ENCODE measurements at regions not wholly inside any gene's neighbourhood (a gene's known extent, or its start where the extent isn't known, plus 50 kb on each side); places are given as distances from the start of the nearest gene placed in this dataset.

GRCh38 chr2:77999376-77999775, 477.2 kb upstream of the LRRTM4 start:
- TF ChIP-seq CTCF (IDR thresholded peaks at IDR 0.05; ENCODE audit: low read depth, low read length, missing control alignments): no peak
- no peak for DNase-seq (ENCODE audit: extremely low read depth, low read depth)
- H3K4me3 ChIP-seq (replicated peaks; ENCODE audit: low read depth, low read length): no peak overlapping the region

GRCh38 chr2:78009289-78009688, 487.1 kb upstream of the LRRTM4 start:
- no peak for TF ChIP-seq CTCF (IDR thresholded peaks at IDR 0.05; ENCODE audit: low read depth, low read length, missing control alignments)
- H3K4me3 ChIP-seq (replicated peaks; ENCODE audit: low read depth, low read length): no peak overlapping the region
- no peak for DNase-seq (ENCODE audit: extremely low read depth, low read depth)

- DNase-seq (ENCODE audit: extremely low read depth, low read depth): no peak
- no peak for TF ChIP-seq CTCF (IDR thresholded peaks at IDR 0.05; ENCODE audit: low read depth, low read length, missing control alignments)
Measured at GRCh38 chr2:78011251-78011650, 489.1 kb upstream of the LRRTM4 start.

GRCh38 chr2:78020491-78020890, 498.3 kb upstream of the LRRTM4 start:
- no peak for DNase-seq (ENCODE audit: extremely low read depth, low read depth)
- no peak for TF ChIP-seq CTCF (IDR thresholded peaks at IDR 0.05; ENCODE audit: low read depth, low read length, missing control alignments)
- no peak overlapping the region for H3K4me3 ChIP-seq (replicated peaks; ENCODE audit: low read depth, low read length)

More at GRCh38 chr2:78011251-78011650, 489.1 kb upstream of the LRRTM4 start:
- H3K4me3 ChIP-seq (replicated peaks; ENCODE audit: low read depth, low read length): no peak overlapping the region

GRCh38 chr2:78023356-78023755, 501.2 kb upstream of the LRRTM4 start:
- DNase-seq (ENCODE audit: extremely low read depth, low read depth): no peak
- no peak overlapping the region for H3K4me3 ChIP-seq (replicated peaks; ENCODE audit: low read depth, low read length)
- TF ChIP-seq CTCF (IDR thresholded peaks at IDR 0.05; ENCODE audit: low read depth, low read length, missing control alignments): no peak

- H3K4me3 ChIP-seq (replicated peaks; ENCODE audit: low read depth, low read length): no peak overlapping the region
- no peak for DNase-seq (ENCODE audit: extremely low read depth, low read depth)
- TF ChIP-seq CTCF (IDR thresholded peaks at IDR 0.05; ENCODE audit: low read depth, low read length, missing control alignments): no peak
Measured at GRCh38 chr2:78024996-78025395, 502.8 kb upstream of the LRRTM4 start.

GRCh38 chr2:78029392-78029995, 507.3 kb upstream of the LRRTM4 start:
- no peak overlapping the region for H3K4me3 ChIP-seq (replicated peaks; ENCODE audit: low read depth, low read length)
- TF ChIP-seq CTCF (IDR thresholded peaks at IDR 0.05; ENCODE audit: low read depth, low read length, missing control alignments): no peak
- no peak for DNase-seq (ENCODE audit: extremely low read depth, low read depth)

Data from HFF-Myc (cell line).